ENCODE measurements at regions not wholly inside any gene's neighbourhood (a gene's known extent, or its start where the extent isn't known, plus 50 kb on each side); places are given as distances from the start of the nearest gene placed in this dataset.

DNA sequence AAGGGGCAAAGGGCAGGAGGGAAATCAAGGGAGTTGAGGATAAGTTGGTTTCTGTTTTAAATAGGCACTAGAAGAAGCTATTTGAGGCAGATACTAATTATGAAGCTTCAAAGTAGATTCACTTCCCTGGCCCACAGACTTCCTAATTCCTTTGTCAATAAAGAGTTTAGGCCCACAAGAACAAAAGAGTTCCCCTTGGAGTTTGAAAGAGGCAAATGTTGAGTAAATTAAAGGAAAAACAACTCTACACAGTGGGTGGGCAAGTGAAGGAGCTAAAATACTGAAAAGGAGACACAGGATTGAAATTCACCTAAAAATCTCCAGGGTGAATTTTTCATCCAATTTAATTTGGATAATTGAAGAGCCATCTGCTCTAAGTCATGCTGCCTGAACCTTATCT lies 411.7 kb upstream of the RORA start:
- in situ Hi-C loops (cut with MboI; ENCODE audit: low sequenced_read_pairs, unreplicated experiment) = no loop called here
- TF ChIP-seq, protein P1, sequence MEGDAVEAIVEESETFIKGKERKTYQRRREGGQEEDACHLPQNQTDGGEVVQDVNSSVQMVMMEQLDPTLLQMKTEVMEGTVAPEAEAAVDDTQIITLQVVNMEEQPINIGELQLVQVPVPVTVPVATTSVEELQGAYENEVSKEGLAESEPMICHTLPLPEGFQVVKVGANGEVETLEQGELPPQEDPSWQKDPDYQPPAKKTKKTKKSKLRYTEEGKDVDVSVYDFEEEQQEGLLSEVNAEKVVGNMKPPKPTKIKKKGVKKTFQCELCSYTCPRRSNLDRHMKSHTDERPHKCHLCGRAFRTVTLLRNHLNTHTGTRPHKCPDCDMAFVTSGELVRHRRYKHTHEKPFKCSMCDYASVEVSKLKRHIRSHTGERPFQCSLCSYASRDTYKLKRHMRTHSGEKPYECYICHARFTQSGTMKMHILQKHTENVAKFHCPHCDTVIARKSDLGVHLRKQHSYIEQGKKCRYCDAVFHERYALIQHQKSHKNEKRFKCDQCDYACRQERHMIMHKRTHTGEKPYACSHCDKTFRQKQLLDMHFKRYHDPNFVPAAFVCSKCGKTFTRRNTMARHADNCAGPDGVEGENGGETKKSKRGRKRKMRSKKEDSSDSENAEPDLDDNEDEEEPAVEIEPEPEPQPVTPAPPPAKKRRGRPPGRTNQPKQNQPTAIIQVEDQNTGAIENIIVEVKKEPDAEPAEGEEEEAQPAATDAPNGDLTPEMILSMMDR (IDR thresholded peaks at IDR 0.05; ENCODE audit: borderline replicate concordance, control extremely low read depth, extremely low read depth, insufficient read depth, missing control alignments) = no peak
- no peak for DNase-seq (ENCODE audit: low spot score)

DNA sequence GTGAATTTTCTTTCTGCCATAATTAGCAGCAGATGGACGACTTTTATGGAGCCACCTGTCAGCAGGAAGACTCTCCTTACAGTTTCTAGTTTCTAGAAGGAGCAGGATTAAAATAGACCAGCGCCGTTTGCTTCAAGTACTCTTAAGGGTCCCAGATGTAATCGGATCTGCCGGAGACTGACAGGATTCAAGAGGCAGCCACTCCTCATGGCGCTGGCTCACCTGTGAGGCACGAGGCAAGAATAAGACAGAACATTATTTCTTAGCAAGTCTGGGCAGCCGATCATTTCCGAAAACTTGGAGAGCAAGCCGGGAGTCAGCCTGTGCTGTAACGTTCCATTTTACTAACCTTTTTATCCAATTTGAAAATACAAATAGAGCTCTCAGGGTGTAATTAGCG lies 410.4 kb upstream of the RORA start:
- DNase-seq (ENCODE audit: low spot score) = no peak
- in situ Hi-C loops (cut with MboI; ENCODE audit: low sequenced_read_pairs, unreplicated experiment) = no loop called here
- TF ChIP-seq, protein P1 (IDR thresholded peaks at IDR 0.05; ENCODE audit: borderline replicate concordance, control extremely low read depth, extremely low read depth, insufficient read depth, missing control alignments) = no peak

DNA sequence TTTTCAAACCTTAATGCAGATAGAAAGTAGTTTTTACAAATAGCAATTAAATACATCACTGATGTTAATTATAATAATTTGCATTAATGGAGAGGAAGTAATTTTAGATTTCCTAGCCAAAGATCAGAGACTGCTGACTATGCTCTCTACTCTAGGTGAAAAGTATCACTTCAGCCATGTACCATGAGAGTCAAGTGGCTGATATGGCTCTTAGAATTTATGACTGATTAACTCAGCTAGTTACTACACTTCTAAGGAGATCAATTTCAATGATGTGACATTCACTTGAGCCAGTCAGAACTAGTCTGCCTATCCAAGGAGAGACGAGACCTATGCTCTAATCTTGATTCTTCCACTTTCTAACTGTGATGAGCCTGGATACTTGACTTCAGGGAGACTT lies 405.7 kb upstream of the RORA start:
- in situ Hi-C loops (cut with MboI; ENCODE audit: low sequenced_read_pairs, unreplicated experiment) = no loop called here
- DNase-seq (ENCODE audit: low spot score) = no peak
- TF ChIP-seq, protein P1 (IDR thresholded peaks at IDR 0.05; ENCODE audit: borderline replicate concordance, control extremely low read depth, extremely low read depth, insufficient read depth, missing control alignments) = no peak

DNA sequence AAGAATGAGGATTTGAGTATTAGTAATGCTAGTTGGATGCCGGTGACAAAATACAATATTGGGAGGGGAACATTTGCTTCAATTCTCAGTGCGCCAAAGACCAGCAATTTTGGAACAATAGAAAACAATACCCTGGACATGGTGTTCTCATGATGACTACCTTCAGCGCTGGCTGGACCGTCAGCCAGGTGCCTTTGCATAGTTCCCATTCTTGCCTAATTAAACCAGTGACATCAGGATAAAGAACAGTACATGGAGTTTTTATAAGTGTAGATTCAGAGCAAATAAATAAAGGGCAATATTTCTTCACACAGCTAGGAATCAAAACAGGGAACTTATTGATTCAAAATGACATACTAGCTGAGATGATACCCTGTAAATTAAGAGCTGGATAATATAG lies 404.8 kb upstream of the RORA start:
- in situ Hi-C loops (cut with MboI; ENCODE audit: low sequenced_read_pairs, unreplicated experiment) = no loop called here
- no peak for DNase-seq (ENCODE audit: low spot score)
- TF ChIP-seq, protein P1 (IDR thresholded peaks at IDR 0.05; ENCODE audit: borderline replicate concordance, control extremely low read depth, extremely low read depth, insufficient read depth, missing control alignments) = no peak

DNA sequence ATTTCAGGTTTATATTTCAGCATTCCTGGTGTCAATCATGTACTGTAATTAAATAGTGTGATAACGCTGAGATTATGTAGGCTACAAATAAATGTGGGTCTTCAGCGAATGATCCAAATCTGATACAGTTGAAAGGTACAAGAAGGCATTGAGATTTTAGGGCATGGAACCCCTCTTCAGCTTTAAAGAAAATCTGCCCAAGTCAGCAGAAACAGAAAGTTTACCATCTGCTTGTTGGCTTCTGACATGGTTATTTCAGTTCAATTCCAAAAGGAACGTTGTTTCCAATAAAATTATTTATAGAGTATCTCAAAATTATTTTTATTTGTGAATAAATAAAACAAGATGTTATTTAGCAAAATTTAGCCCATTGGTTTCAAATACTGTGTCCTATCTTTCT lies 400.2 kb upstream of the RORA start:
- in situ Hi-C loops (cut with MboI; ENCODE audit: low sequenced_read_pairs, unreplicated experiment) = no loop called here
- TF ChIP-seq, protein P1 (IDR thresholded peaks at IDR 0.05; ENCODE audit: borderline replicate concordance, control extremely low read depth, extremely low read depth, insufficient read depth, missing control alignments) = no peak
- DNase-seq (ENCODE audit: low spot score) = no peak

DNA sequence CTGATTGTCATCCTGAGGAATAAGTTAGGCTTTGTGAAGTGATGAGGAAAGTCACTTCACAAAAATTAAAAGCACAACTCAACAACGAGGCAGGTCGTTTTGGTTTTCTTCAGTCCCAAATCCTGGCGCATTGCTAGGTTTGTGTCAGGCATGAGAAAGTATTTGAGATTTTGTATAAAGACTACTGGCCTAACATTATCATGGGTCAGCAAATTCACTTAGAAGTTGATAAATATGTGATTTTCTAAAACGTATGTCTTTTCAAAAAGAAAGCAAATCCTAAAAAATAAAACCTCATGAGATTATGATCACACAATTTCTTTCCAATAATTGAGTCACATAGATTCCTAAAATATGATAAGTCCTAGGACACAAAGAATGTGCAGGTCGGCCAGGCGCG lies 395.8 kb upstream of the RORA start:
- DNase-seq (ENCODE audit: low spot score) = no peak
- TF ChIP-seq, protein P1 (IDR thresholded peaks at IDR 0.05; ENCODE audit: borderline replicate concordance, control extremely low read depth, extremely low read depth, insufficient read depth, missing control alignments) = no peak
- in situ Hi-C loops (cut with MboI; ENCODE audit: low sequenced_read_pairs, unreplicated experiment) = no loop called here

DNA sequence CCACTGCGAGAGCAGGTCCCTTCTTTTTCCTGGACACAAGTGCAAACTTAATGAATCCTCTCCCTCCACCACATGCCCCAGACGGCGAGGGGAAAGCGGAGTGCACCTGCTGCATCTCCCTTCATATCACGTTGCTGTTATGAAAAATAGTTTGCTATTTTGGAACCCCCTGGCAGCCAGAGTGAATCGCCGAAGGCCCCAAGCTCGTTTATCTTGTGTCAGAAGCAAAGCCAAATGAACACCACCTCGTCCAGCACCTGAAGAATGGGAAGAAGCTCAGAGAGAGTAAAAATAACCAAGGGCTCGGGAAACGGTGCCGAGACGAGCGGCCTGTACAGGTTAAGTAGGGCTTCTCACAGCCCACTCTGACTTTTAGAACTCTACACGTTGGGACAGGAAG lies 394.6 kb upstream of the RORA start:
- in situ Hi-C loops (cut with MboI; ENCODE audit: low sequenced_read_pairs, unreplicated experiment) = no loop called here
- TF ChIP-seq, protein P1 (IDR thresholded peaks at IDR 0.05; ENCODE audit: borderline replicate concordance, control extremely low read depth, extremely low read depth, insufficient read depth, missing control alignments) = no peak
- no peak for DNase-seq (ENCODE audit: low spot score)
